ENCODE measurements at regions not wholly inside any gene's neighbourhood (a gene's known extent, or its start where the extent isn't known, plus 50 kb on each side); places are given as distances from the start of the nearest gene placed in this dataset.

GRCh38 chr5:40367255-40367654 lies 312.5 kb upstream of the PTGER4 start:
- Histone ChIP-seq H3K9me3 (no peaks in the 10 kb centered on the region), H3K36me3 (no peaks in the 10 kb centered on the region), H3K27ac (no peak overlapping the region), H3K4me1 (no peaks in the 10 kb centered on the region), H3K27me3 (no peaks in the 10 kb centered on the region), H3K4me3 (no peak overlapping the region)
- no peak for DNase-seq (ENCODE audit: low spot score in 2 of 2)
- TF ChIP-seq CTCF (IDR thresholded peaks at IDR 0.05) (no peak), POLR2AphosphoS5 (IDR thresholded peaks at IDR 0.05) (no peak), POLR2A (IDR thresholded peaks at IDR 0.05) (no peak), EP300 (IDR thresholded peaks at IDR 0.05) (no peak)
- 93% methylated on average over 2 of the region's 2 CpGs for WGBS

GRCh38 chr5:40365342-40366330 lies 314.1 kb upstream of the PTGER4 start:
- H3K9me3 ChIP-seq, result no peaks in the 10 kb centered on the region
- no peak overlapping the region for H3K4me3 ChIP-seq
- no peak overlapping the region for H3K27ac ChIP-seq
- WGBS, result 79% methylated on average over 2 of the region's 2 CpGs
- no peaks in the 10 kb centered on the region for H3K4me1 ChIP-seq
- no peaks in the 10 kb centered on the region for H3K27me3 ChIP-seq
- no peaks in the 10 kb centered on the region for H3K36me3 ChIP-seq
- no peak for DNase-seq (ENCODE audit: low spot score in 2 of 2)
- TF ChIP-seq CTCF (IDR thresholded peaks at IDR 0.05) (no peak), POLR2A (IDR thresholded peaks at IDR 0.05) (no peak), POLR2AphosphoS5 (IDR thresholded peaks at IDR 0.05) (no peak), EP300 (IDR thresholded peaks at IDR 0.05) (no peak)

- H3K4me1 ChIP-seq, result no peaks in the 10 kb centered on the region
- no peaks in the 10 kb centered on the region for H3K9me3 ChIP-seq
- no peak overlapping the region for H3K4me3 ChIP-seq
- H3K27ac ChIP-seq, result no peak overlapping the region
- no peaks in the 10 kb centered on the region for H3K27me3 ChIP-seq
- DNase-seq (ENCODE audit: low spot score in 2 of 2), result no peak
- no peak for TF ChIP-seq POLR2AphosphoS5 (IDR thresholded peaks at IDR 0.05)
- no peak for TF ChIP-seq CTCF (IDR thresholded peaks at IDR 0.05)
- TF ChIP-seq POLR2A (IDR thresholded peaks at IDR 0.05), result no peak
- no peak for TF ChIP-seq EP300 (IDR thresholded peaks at IDR 0.05)
- 97% methylated on average over 3 of the region's 3 CpGs for WGBS
- no peaks in the 10 kb centered on the region for H3K36me3 ChIP-seq
Observed at GRCh38 chr5:40364441-40364840, 315.3 kb upstream of the PTGER4 start.

- TF ChIP-seq EP300 (IDR thresholded peaks at IDR 0.05) (no peak), CTCF (IDR thresholded peaks at IDR 0.05) (no peak), POLR2A (IDR thresholded peaks at IDR 0.05) (no peak), POLR2AphosphoS5 (IDR thresholded peaks at IDR 0.05) (no peak)
- Histone ChIP-seq H3K4me3 (no peak overlapping the region), H3K36me3 (no peaks in the 10 kb centered on the region), H3K9me3 (no peaks in the 10 kb centered on the region), H3K27ac (no peak overlapping the region), H3K27me3 (no peaks in the 10 kb centered on the region), H3K4me1 (no peaks in the 10 kb centered on the region)
- WGBS, result 89% methylated on average over 2 of the region's 2 CpGs
- DNase-seq (ENCODE audit: low spot score in 2 of 2), result no peak
Observed at GRCh38 chr5:40361378-40361777, 318.3 kb upstream of the PTGER4 start.

GRCh38 chr5:40360685-40361084 lies 319.0 kb upstream of the PTGER4 start:
- no peaks in the 10 kb centered on the region for H3K27me3 ChIP-seq
- TF ChIP-seq EP300 (IDR thresholded peaks at IDR 0.05) (no peak), CTCF (IDR thresholded peaks at IDR 0.05) (no peak), POLR2AphosphoS5 (IDR thresholded peaks at IDR 0.05) (no peak), POLR2A (IDR thresholded peaks at IDR 0.05) (no peak)
- 84% methylated on average over 2 of the region's 2 CpGs for WGBS
- H3K27ac ChIP-seq, result no peak overlapping the region
- no peaks in the 10 kb centered on the region for H3K4me1 ChIP-seq
- no peaks in the 10 kb centered on the region for H3K9me3 ChIP-seq
- H3K4me3 ChIP-seq, result no peak overlapping the region
- DNase-seq (ENCODE audit: low spot score in 2 of 2), result no peak
- no peaks in the 10 kb centered on the region for H3K36me3 ChIP-seq
